PFSK-1 (cell line): ENCODE measurements at regions not wholly inside any gene's neighbourhood (a gene's known extent, or its start where the extent isn't known, plus 50 kb on each side); places are given as distances from the start of the nearest gene placed in this dataset.

ENCODE experiments used
- FOXP2 ChIP-seq: optimal IDR thresholded peaks from 2 replicates; pipeline ENCODE3; 2011; ENCODE audit warnings: borderline replicate concordance, control low read depth, inconsistent platforms; ENCODE audit not compliant: insufficient read depth; ENCODE audit errors: extremely low read length, extremely low read depth
- POLR2AphosphoS5 ChIP-seq: IDR thresholded peaks from 2 replicates; pipeline ENCODE4 v1.6.1; 2012; ENCODE audit warnings: low read depth, mild to moderate bottlenecking, control low read depth, low read length, moderate library complexity
- REST ChIP-seq, 2 experiments: IDR thresholded peaks; 2 replicates each; pipeline versions ENCODE4 v1.6.1 to v1.8.0; 2011 to 2012; ENCODE audit warnings: low read depth in 2 of 2, low read length in 2 of 2, control low read depth in 1 of 2, inconsistent platforms in 1 of 2, mild to moderate bottlenecking in 1 of 2, moderate library complexity in 1 of 2; ENCODE audit not compliant: insufficient read depth in 1 of 2
- SIN3A ChIP-seq: IDR thresholded peaks from 2 replicates; pipeline ENCODE4 v1.6.1; 2012; ENCODE audit warnings: mild to moderate bottlenecking, low read length, moderate library complexity, borderline replicate concordance; ENCODE audit not compliant: insufficient read depth
- TAF1 ChIP-seq: IDR thresholded peaks from 2 replicates; pipeline ENCODE4 v1.6.1; 2012; ENCODE audit warnings: low read length, control low read depth, borderline replicate concordance; ENCODE audit not compliant: insufficient read depth

GRCh38 chr4:97493815-97494518 lies 649.3 kb downstream of the STPG2 start:
- TF ChIP-seq TAF1 (no peak), POLR2AphosphoS5 (no peak), REST (IDR thresholded peaks at IDR 0.05; ENCODE audit: insufficient read depth in 1 of 2, low read depth in 2 of 2, low read length in 2 of 2) (no peak), SIN3A (no peak), FOXP2 (no peak)

- TF ChIP-seq REST (IDR thresholded peaks at IDR 0.05; ENCODE audit: insufficient read depth in 1 of 2, low read depth in 2 of 2, low read length in 2 of 2) (no peak), TAF1 (no peak), POLR2AphosphoS5 (no peak), SIN3A (no peak), FOXP2 (no peak)
Observed at GRCh38 chr4:97496298-97496873, 646.9 kb downstream of the STPG2 start.

GRCh38 chr4:97498875-97499274 lies 644.4 kb downstream of the STPG2 start:
- TF ChIP-seq FOXP2: no peak
- TF ChIP-seq POLR2AphosphoS5: no peak
- TF ChIP-seq TAF1: no peak
- TF ChIP-seq REST (IDR thresholded peaks at IDR 0.05; ENCODE audit: insufficient read depth in 1 of 2, low read depth in 2 of 2, low read length in 2 of 2): no peak
- TF ChIP-seq SIN3A: no peak

- TF ChIP-seq FOXP2 (no peak), REST (IDR thresholded peaks at IDR 0.05; ENCODE audit: insufficient read depth in 1 of 2, low read depth in 2 of 2, low read length in 2 of 2) (no peak), POLR2AphosphoS5 (no peak), SIN3A (no peak)
Observed at GRCh38 chr4:97500423-97500822, 642.9 kb downstream of the STPG2 start.
